HL-60 (cell line): ENCODE measurements at regions not wholly inside any gene's neighbourhood (a gene's known extent, or its start where the extent isn't known, plus 50 kb on each side); places are given as distances from the start of the nearest gene placed in this dataset.

Experiments used
- DNase-seq, 2 experiments: peaks; one replicate each; pipeline ENCODE4 v3.0.0-alpha.2; 2010 to 2020; ENCODE audit warnings: low read depth in 1 of 2, low spot score in 1 of 2
- H3K27ac ChIP-seq: fragments of 250-450 bp; sonication (Bioruptor Pico); replicated peaks from 2 replicates; pipeline ENCODE4 v1.5.1; 2020; ENCODE audit warnings: mild to moderate bottlenecking, moderate library complexity
- H3K27me3 ChIP-seq: fragments of 250-450 bp; sonication (Bioruptor Pico); 2 replicates; pipeline ENCODE4 v1.5.1; 2021; ENCODE audit warnings: mild to moderate bottlenecking, moderate library complexity; ENCODE audit not compliant: insufficient read depth, poor library complexity, severe bottlenecking
- H3K4me3 ChIP-seq: replicated peaks from 2 replicates; pipeline ENCODE4 v1.5.1; 2011; ENCODE audit warnings: mild to moderate bottlenecking, control low read depth, low read length; ENCODE audit not compliant: insufficient read depth
- GABPA ChIP-seq: IDR thresholded peaks from 2 replicates; pipeline ENCODE4 v1.6.1; 2012; ENCODE audit warnings: low read depth
- POLR2AphosphoS5 ChIP-seq: IDR thresholded peaks from 2 replicates; pipeline ENCODE4 v1.6.1; 2012; ENCODE audit warnings: low read depth
- SPI1 ChIP-seq: IDR thresholded peaks from 2 replicates; pipeline ENCODE4 v1.6.1; 2012; ENCODE audit warnings: low read depth, mild to moderate bottlenecking, borderline replicate concordance
- TF ChIP-seq, protein P1 (sequence below): IDR thresholded peaks from one replicate; pipeline ENCODE4 v1.5.1; 2011; ENCODE audit warnings: low read length, control low read depth, inconsistent platforms; ENCODE audit not compliant: insufficient read depth
- TF ChIP-seq, protein P2 (sequence below): IDR thresholded peaks from 2 replicates; pipeline ENCODE4 v1.6.1; 2012; ENCODE audit warnings: low read depth; ENCODE audit not compliant: insufficient replicate concordance

DNA sequence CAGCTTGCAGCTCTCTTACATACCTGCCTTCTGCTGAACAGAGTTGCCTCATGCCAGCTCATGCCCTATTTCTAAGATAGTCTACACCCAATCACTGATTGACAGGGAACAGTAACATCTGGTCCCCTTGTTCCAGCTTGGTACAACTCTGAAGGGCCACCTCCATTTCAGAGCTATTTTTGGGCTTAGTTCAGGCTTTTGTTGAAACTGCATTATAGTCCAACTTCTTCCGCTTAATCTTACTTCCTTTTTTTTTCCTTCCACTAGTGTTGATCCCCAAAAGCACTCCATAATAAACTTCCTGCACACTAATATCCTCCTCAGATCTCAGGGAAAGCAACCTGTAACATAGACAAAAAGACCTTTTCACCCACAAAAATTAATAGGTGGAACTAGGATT lies 65.7 kb upstream of the TNFRSF21 start:
- no peak for TF ChIP-seq SPI1
- TF ChIP-seq POLR2AphosphoS5, result no peak
- TF ChIP-seq GABPA, result no peak
- TF ChIP-seq, protein P1, sequence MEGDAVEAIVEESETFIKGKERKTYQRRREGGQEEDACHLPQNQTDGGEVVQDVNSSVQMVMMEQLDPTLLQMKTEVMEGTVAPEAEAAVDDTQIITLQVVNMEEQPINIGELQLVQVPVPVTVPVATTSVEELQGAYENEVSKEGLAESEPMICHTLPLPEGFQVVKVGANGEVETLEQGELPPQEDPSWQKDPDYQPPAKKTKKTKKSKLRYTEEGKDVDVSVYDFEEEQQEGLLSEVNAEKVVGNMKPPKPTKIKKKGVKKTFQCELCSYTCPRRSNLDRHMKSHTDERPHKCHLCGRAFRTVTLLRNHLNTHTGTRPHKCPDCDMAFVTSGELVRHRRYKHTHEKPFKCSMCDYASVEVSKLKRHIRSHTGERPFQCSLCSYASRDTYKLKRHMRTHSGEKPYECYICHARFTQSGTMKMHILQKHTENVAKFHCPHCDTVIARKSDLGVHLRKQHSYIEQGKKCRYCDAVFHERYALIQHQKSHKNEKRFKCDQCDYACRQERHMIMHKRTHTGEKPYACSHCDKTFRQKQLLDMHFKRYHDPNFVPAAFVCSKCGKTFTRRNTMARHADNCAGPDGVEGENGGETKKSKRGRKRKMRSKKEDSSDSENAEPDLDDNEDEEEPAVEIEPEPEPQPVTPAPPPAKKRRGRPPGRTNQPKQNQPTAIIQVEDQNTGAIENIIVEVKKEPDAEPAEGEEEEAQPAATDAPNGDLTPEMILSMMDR, result no peak
- TF ChIP-seq, protein P2, sequence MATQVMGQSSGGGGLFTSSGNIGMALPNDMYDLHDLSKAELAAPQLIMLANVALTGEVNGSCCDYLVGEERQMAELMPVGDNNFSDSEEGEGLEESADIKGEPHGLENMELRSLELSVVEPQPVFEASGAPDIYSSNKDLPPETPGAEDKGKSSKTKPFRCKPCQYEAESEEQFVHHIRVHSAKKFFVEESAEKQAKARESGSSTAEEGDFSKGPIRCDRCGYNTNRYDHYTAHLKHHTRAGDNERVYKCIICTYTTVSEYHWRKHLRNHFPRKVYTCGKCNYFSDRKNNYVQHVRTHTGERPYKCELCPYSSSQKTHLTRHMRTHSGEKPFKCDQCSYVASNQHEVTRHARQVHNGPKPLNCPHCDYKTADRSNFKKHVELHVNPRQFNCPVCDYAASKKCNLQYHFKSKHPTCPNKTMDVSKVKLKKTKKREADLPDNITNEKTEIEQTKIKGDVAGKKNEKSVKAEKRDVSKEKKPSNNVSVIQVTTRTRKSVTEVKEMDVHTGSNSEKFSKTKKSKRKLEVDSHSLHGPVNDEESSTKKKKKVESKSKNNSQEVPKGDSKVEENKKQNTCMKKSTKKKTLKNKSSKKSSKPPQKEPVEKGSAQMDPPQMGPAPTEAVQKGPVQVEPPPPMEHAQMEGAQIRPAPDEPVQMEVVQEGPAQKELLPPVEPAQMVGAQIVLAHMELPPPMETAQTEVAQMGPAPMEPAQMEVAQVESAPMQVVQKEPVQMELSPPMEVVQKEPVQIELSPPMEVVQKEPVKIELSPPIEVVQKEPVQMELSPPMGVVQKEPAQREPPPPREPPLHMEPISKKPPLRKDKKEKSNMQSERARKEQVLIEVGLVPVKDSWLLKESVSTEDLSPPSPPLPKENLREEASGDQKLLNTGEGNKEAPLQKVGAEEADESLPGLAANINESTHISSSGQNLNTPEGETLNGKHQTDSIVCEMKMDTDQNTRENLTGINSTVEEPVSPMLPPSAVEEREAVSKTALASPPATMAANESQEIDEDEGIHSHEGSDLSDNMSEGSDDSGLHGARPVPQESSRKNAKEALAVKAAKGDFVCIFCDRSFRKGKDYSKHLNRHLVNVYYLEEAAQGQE, result no peak
- H3K27me3 ChIP-seq, result no peaks in the 10 kb centered on the region
- no peak overlapping the region for H3K27ac ChIP-seq
- peak in 1 of 2 experiments; percentile 28 for DNase-seq
- no peak overlapping the region for H3K4me3 ChIP-seq

DNA sequence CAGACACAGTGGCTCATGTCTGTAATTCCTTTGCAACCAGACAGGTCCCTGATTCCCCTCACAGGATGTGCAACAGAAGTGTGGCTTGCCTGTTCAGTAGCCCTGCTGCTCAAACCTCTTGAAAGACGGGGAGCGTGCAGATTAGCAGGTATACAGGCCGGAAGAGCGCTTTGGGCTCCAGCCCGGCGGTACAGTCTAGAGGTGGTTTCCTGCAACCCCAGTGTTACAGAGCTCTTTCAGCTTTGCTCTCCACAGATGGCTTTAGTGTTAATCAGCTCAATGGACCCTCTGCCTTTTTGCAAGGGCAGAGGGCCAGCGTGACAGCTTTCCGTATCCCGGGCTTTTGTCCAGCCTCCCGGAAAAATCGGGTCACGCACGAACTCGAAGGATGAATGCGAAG lies 67.2 kb upstream of the TNFRSF21 start:
- no peak for DNase-seq
- Histone ChIP-seq H3K27me3 (no peaks in the 10 kb centered on the region), H3K4me3 (no peak overlapping the region), H3K27ac (no peak overlapping the region)
- TF ChIP-seq SPI1 (no peak), POLR2AphosphoS5 (no peak), GABPA (no peak)
- TF ChIP-seq, protein P2, result no peak
- TF ChIP-seq, protein P1, result no peak

DNA sequence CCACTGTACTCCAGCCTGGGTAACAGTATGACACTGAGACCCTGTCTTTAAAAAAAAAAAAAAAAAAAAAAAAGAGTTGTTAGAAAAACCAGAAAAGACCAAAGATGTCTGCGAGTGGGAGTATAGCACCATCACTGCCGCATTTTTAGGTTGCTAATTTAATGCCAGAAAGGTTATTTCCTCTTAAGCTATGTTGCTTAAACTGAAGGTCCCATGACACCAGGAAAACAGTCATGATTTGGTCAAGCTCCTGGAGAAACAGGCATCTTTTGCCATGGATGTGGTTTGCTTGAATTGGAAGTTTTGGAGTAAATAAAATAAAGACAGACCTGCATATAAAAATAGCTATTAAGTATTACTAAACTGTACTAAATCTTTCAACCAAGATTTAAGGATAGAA lies 68.3 kb upstream of the TNFRSF21 start:
- TF ChIP-seq GABPA (no peak), SPI1 (no peak), POLR2AphosphoS5 (no peak)
- TF ChIP-seq, protein P2, result no peak
- TF ChIP-seq, protein P1, result no peak
- no peak for DNase-seq
- no peak overlapping the region for H3K27ac ChIP-seq
- H3K27me3 ChIP-seq, result no peaks in the 10 kb centered on the region
- H3K4me3 ChIP-seq, result no peak overlapping the region
